GM13977 (cell line): ENCODE measurements at regions not wholly inside any gene's neighbourhood (a gene's known extent, or its start where the extent isn't known, plus 50 kb on each side); places are given as distances from the start of the nearest gene placed in this dataset.
"Not testable (repeated sequence)": the region's sequence is repeated elsewhere in the genome, so short reads cannot be mapped to it uniquely, and the experiment has no call there.

Experiments used
- DNase-seq: peaks from one replicate; pipeline ENCODE4 v3.0.0; 2012; ENCODE audit warnings: low spot score
- CTCF ChIP-seq: IDR thresholded peaks from 2 replicates; pipeline ENCODE4 v1.5.1; 2012; ENCODE audit warnings: mild to moderate bottlenecking, control low read depth; ENCODE audit not compliant: insufficient read depth; ENCODE audit errors: extremely low read depth, missing control alignments
- in situ Hi-C: fragments of 300-500 bp; cut with MboI; formaldehyde crosslinking; loops from one replicate; pipeline ENCODE4 v1.12.0; 2022; ENCODE audit warnings: low sequenced_read_pairs, low pct_unique_long_range_greater_than_20kb, mixed read lengths, inconsistent platforms; ENCODE audit not compliant: unreplicated experiment

GRCh38 chrX:41031256-41031967 lies 53.8 kb upstream of the USP9X start:
- in situ Hi-C loops, result no loop called here
- DNase-seq, result no peak
- TF ChIP-seq CTCF, result no peak

- in situ Hi-C loops, result no loop called here
- DNase-seq, result no peak
- TF ChIP-seq CTCF, result no peak
Observed at GRCh38 chrX:41033299-41033698, 51.9 kb upstream of the USP9X start.

- in situ Hi-C loops, DNase-seq: not testable (repeated sequence)
Observed at GRCh38 chrX:41034902-41035301, 50.3 kb upstream of the USP9X start.
